Non-pigmented ciliary epithelial cell (primary cell): ENCODE measurements at regions not wholly inside any gene's neighbourhood (a gene's known extent, or its start where the extent isn't known, plus 50 kb on each side); places are given as distances from the start of the nearest gene placed in this dataset.
"Not testable (repeated sequence)": the region's sequence is repeated elsewhere in the genome, so short reads cannot be mapped to it uniquely, and the experiment has no call there.

ENCODE experiments used
- DNase-seq: peaks from one replicate; pipeline ENCODE4 v3.0.0-alpha.2; 2010; ENCODE audit warnings: low read depth

GRCh38 chr5:165411532-165411931 is 1906.1 kb downstream of the MAT2B start:
- DNase-seq: not testable (repeated sequence)

DNA sequence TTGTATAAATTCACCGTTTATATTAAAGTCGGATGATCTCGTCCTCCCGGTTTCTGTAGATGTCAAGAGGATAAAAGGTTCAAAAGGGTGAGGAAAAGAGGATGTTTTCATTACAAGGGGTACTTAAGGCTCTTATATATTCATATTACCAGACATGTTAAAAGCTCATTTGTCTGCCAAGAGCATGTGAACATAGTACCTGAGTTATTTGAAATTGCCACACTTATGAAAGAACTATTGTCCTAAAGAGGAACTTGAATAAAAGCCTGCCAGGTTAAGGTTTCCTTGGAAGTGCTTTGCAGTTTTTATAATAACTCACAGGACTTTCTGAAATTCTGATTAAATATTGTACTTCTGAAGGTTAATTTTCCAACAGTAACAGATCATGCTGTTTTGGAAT is 1915.1 kb downstream of the MAT2B start:
- no peak for DNase-seq

DNA sequence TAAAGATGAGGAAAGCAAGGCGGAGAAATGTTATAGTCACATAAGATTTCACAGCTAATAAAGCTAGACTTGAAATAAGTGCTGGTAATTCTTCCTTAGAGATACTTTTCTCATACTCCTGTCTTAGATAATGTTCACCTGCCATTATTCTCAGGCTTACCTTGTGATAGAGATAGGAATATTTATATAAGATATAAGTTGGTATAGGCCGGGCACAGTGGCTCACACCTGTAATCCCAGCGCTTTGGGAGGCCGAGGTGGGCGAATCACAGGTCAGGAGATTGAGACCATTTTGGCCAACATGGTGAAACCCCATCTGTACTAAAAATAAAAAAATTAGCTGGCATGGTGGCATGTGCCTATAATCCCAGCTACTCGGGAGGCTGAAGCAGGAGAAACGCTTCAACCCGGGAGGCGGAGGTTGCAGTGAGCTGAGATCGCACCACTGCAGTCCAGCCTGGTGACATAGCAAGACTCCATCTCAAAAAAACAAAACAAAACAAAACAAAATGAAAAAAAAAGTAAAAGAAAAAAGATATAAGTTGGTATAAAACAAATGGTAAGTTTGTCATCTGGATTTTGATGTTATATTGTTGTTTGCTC is 1918.4 kb downstream of the MAT2B start:
- DNase-seq: no peak

DNA sequence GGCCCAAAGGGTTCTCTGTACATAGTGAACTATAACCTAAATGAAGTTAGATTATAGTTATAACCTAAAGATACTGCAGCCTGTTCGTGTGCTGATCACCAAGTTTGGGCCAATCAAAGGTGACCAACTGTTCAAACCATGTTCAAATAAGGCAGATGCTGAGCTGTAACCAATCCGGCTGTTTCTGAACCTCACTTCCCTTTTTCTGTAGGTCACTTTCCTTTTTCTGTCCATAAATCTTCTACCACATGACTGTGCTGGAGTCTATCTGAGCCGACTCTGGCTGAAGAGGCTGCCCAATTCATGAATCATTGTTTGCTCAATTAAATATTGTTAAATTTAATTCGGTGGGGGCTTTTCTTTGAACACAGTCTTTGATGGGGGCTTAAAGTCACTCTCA is 1920.2 kb downstream of the MAT2B start:
- no peak for DNase-seq

DNA sequence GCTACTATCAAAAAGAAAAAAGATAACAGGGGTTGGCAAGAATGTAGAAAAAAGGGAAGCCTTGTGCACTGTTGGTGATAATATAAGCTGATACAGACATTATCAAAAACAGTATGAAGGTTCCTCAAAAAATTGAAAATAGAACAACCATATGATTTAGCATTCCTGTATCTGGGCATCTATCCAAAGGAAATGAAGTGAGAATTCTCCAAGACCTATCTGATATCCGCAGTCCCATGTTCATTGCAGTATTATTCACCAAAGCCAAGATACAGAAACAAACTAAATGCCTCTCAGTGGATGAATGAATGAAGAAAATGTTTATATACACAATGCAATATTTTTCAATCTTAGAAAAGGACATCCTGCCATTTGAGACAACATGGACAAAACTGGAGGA is 1943.3 kb downstream of the MAT2B start:
- DNase-seq: peak; percentile 6

- DNase-seq: peak; percentile 20
Measured at GRCh38 chr5:165457859-165458481, 1952.6 kb downstream of the MAT2B start.

DNA sequence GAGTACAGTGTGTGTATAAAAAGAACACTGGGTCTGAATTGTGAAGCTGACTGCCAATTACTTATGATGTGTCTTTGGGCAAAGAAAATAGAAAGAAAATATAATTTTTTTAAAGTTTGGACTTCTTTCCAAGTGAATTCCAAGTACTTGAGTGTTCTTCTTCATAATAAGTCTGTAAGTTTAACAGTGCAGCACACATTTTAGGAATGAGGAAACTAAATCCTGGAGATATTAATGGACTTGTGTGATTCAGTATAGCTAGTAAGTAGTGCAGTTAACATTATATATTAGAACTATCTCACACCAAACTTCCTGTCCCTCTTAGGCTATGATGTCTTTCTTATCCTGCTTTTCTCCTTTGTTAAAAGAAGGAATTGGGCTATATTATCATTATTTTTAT is 1953.8 kb downstream of the MAT2B start:
- no peak for DNase-seq

GRCh38 chr5:165460911-165461310 is 1955.5 kb downstream of the MAT2B start:
- DNase-seq: no peak

- no peak for DNase-seq
Measured at GRCh38 chr5:165477546-165477945, 1972.1 kb downstream of the MAT2B start.

- DNase-seq: no peak
Measured at GRCh38 chr5:165495829-165496380, 1990.5 kb downstream of the MAT2B start.

DNA sequence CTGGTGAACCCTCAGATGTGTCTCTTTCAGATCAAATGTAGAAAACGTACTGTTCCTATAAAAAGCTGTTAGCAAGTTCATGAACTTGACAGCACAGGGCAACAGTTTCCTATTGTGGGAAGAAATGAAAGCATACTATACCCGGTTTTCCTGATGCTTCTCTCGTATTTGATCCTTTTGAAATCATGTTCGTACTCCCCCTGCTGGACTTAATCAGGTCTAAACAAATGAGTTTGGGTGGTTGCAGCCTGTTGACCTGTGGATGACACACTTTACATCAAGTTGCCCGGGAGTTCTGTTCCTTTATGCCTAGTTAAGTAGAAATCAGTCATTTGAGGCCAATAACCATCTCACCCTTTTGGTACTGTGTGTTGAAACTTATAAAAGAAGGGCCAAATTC is 1992.3 kb downstream of the MAT2B start:
- no peak for DNase-seq

DNA sequence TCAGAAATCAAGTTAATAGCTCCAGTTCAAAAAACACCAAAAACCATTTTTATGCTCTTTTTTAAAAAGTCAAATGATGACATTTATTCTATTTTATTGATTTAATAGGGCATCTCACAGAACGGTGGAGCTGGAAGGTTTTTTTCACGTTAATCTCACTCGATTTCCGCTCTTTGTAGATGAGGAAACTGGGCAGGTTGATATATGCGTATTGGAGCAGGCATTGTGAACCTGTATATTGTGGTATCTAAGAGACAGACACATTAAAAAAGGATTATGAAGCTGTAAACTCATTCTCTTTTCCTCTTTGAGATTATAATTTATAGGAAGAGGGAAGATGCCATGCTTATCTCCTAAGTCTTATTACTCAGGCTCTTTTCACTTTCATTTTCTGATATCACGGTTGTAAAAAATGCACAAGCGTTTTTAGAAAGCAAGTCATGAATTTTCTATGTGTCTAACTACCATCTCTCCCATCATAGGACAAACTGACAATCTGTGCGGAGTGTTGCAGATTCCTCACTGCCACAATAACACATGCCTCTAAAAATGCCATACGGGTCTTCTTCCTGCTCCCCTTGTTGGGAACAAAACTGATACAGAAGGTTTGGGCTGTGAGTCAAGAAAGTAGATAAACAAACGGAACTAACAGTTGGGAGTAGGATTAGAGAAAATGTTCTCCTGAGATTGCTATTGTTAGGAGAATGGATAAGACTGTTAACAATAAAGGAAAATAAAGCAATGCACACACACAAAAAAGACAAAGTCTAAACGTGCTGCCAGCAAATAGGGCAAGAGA is 1997.7 kb downstream of the MAT2B start:
- DNase-seq: no peak

DNA sequence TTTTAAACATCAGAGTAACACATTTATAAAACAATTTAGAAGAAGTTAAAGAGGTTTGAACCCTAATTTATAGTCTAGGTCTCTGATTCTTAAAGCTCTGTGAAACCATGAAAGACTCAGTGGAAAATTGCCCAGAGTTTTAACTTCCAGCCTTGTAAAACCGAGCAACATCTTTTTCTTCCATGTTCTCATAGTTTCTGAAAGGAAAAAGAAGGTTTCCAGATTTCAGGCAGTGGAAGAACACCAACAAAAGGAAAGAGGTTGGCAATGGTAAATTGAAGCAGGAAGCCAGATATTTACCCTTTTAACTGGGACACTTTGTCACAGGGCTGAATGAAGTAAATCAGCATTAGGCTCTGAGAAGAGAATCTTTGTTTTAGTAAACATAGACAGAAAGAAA is 1999.3 kb downstream of the MAT2B start:
- no peak for DNase-seq

DNA sequence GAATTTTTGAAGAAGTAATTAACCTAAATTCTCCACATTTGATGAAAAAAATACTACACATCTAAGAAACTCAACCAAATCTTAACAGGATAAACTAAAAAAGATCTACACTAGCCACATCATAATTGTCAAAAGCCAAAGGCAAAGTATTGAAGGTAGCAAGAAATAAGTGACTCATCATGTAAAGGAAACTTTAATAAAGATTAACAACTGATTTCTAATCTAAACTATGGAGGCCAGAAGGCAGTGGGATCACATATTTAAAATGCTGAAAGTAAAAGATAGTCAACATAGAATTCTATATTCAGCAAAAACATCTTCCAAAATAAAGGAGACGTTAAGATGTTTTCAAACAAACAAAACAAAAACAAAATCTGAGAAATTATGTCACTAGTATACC is 2002.9 kb downstream of the MAT2B start:
- DNase-seq: no peak

DNA sequence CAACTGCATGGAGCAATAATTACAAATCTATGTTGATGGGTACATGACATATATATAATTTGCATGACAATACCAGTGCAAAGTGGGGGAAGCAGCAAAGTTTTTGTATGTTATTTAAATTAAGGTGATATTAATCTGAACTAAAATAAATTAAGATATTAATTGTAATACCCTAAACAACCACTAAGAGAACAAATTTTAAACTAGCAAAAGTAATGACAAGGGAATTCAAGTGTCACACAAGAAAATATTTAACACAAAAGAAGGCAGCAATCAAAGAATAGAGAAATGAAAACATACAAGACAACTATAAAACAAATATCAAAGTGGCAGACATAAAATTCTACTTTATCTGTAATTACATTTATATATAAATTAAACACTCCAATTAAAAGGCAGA is 2003.4 kb downstream of the MAT2B start:
- no peak for DNase-seq

GRCh38 chr5:165521816-165522610 is 2016.6 kb downstream of the MAT2B start:
- no peak for DNase-seq

GRCh38 chr5:165525271-165525670 is 2019.9 kb downstream of the MAT2B start:
- DNase-seq: peak; percentile 51

DNA sequence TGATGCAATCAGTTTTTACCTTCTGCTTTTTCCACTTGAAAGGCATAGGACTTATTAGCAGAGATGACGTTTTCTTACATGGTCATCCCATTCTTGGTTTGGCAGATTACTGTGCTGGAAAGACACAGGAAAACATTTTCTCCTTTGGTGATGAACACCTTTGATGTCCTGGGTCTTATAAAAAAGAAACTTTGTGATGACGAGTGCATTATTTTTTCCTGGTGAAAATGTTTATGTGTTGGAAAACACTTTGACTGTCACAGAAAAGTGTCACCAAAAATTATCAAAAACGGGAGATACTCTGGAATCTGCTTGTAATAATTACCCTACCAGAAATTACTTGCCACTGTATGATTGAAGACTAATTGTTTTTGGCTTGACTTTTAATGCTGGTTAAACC is 2020.9 kb downstream of the MAT2B start:
- no peak for DNase-seq

DNA sequence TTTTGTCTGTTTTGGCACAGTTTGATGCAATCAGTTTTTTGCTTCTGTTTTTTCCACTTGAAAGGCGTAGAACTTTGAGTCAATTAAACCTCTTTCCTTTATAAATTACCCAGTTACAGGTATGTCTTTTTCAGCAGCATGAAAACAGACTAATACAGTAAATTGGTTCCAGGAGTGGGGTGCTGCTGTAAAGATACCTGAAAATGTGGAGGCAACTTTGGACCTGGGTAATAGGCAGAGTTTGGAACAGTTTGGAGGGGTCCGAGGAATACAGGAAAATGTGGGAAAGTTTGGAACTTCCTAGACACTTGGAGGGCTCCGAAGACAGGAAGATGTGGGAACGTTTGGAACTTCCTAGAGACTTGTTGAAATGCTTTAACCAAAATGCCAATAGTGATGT is 2022.2 kb downstream of the MAT2B start:
- DNase-seq: no peak

GRCh38 chr5:165538065-165538464 is 2032.6 kb downstream of the MAT2B start:
- no peak for DNase-seq

- no peak for DNase-seq
Measured at GRCh38 chr5:165559645-165560044, 2054.2 kb downstream of the MAT2B start.

- DNase-seq: no peak
Measured at GRCh38 chr5:165560648-165561047, 2055.2 kb downstream of the MAT2B start.
